GM19238 (cell line): ENCODE measurements at regions not wholly inside any gene's neighbourhood (a gene's known extent, or its start where the extent isn't known, plus 50 kb on each side); places are given as distances from the start of the nearest gene placed in this dataset.

Experiments used
- DNase-seq: peaks from one replicate; pipeline ENCODE4 v3.0.0; 2011; ENCODE audit warnings: low spot score; ENCODE audit not compliant: insufficient read length

- DNase-seq: no peak
Measured at GRCh38 chr3:144516026-144516425, 544.4 kb downstream of the DIPK2A start.

- no peak for DNase-seq
Measured at GRCh38 chr3:144516589-144516988, 545.0 kb downstream of the DIPK2A start.

GRCh38 chr3:144521131-144521530 is 549.5 kb downstream of the DIPK2A start:
- no peak for DNase-seq

GRCh38 chr3:144522456-144522855 is 550.8 kb downstream of the DIPK2A start:
- DNase-seq: no peak

- DNase-seq: no peak
Measured at GRCh38 chr3:144523396-144523795, 551.8 kb downstream of the DIPK2A start.

- DNase-seq: no peak
Measured at GRCh38 chr3:144524531-144524930, 552.9 kb downstream of the DIPK2A start.

GRCh38 chr3:144529566-144529965 is 557.9 kb downstream of the DIPK2A start:
- no peak for DNase-seq

GRCh38 chr3:144544871-144545270 is 573.2 kb downstream of the DIPK2A start:
- DNase-seq: no peak

- DNase-seq: no peak
Measured at GRCh38 chr3:144546539-144546938, 574.9 kb downstream of the DIPK2A start.

- DNase-seq: no peak
Measured at GRCh38 chr3:144548346-144548745, 576.7 kb downstream of the DIPK2A start.

GRCh38 chr3:144549166-144549565 is 577.5 kb downstream of the DIPK2A start:
- no peak for DNase-seq

- DNase-seq: no peak
Measured at GRCh38 chr3:144552346-144553057, 580.9 kb downstream of the DIPK2A start.

- no peak for DNase-seq
Measured at GRCh38 chr3:144553301-144553700, 581.7 kb downstream of the DIPK2A start.

- no peak for DNase-seq
Measured at GRCh38 chr3:144554889-144555288, 583.3 kb downstream of the DIPK2A start.

GRCh38 chr3:144556392-144556791 is 584.8 kb downstream of the DIPK2A start:
- no peak for DNase-seq

GRCh38 chr3:144557515-144557914 is 585.9 kb downstream of the DIPK2A start:
- no peak for DNase-seq

- DNase-seq: no peak
Measured at GRCh38 chr3:144564011-144564410, 592.4 kb downstream of the DIPK2A start.

GRCh38 chr3:144566320-144566719 is 594.7 kb downstream of the DIPK2A start:
- no peak for DNase-seq

- no peak for DNase-seq
Measured at GRCh38 chr3:144569651-144570050, 598.0 kb downstream of the DIPK2A start.

- DNase-seq: no peak
Measured at GRCh38 chr3:144583871-144584270, 612.2 kb downstream of the DIPK2A start.

GRCh38 chr3:144585408-144585807 is 613.8 kb downstream of the DIPK2A start:
- no peak for DNase-seq

GRCh38 chr3:144585953-144586352 is 614.3 kb downstream of the DIPK2A start:
- no peak for DNase-seq

GRCh38 chr3:144586382-144586781 is 614.8 kb downstream of the DIPK2A start:
- no peak for DNase-seq

GRCh38 chr3:144590854-144591253 is 619.2 kb downstream of the DIPK2A start:
- no peak for DNase-seq
